Mesodermal cell (in vitro differentiated cells): ENCODE measurements at regions not wholly inside any gene's neighbourhood (a gene's known extent, or its start where the extent isn't known, plus 50 kb on each side); places are given as distances from the start of the nearest gene placed in this dataset.
"Not testable (repeated sequence)": the region's sequence is repeated elsewhere in the genome, so short reads cannot be mapped to it uniquely, and the experiment has no call there.

Source experiments
- H3K27ac ChIP-seq: 2 replicates; pipeline ENCODE4 v1.7.0; 2013; ENCODE audit warnings: mild to moderate bottlenecking, low read depth, low read length, moderate library complexity; ENCODE audit not compliant: severe bottlenecking
- H3K36me3 ChIP-seq: 2 replicates; pipeline ENCODE4 v1.7.1; 2013; ENCODE audit warnings: mild to moderate bottlenecking, low read length, moderate library complexity; ENCODE audit not compliant: control insufficient read depth, insufficient read depth
- H3K4me1 ChIP-seq: one replicate; pipeline ENCODE4 v1.7.1; 2013; ENCODE audit warnings: mild to moderate bottlenecking, low read length; ENCODE audit not compliant: insufficient read depth, control insufficient read depth, poor library complexity, severe bottlenecking
- H3K4me3 ChIP-seq: 2 replicates; pipeline ENCODE4 v1.7.0; 2013; ENCODE audit warnings: low read length, control low read depth, mild to moderate bottlenecking; ENCODE audit not compliant: insufficient read depth, poor library complexity, severe bottlenecking; ENCODE audit errors: extremely low read depth
- H3K9me3 ChIP-seq: 2 replicates; pipeline ENCODE4 v1.7.1; 2013; ENCODE audit warnings: mild to moderate bottlenecking, low read length, moderate library complexity; ENCODE audit not compliant: control insufficient read depth
- WGBS, 2 experiments: methylation state at CpG; one replicate each; pipeline ENCODE4 v1.1.5; 2013; ENCODE audit warnings: missing lambda C conversion rate in 2 of 2; ENCODE audit not compliant: insufficient coverage in 2 of 2; 5-methylcytosine and 5-hydroxymethylcytosine counted together

DNA sequence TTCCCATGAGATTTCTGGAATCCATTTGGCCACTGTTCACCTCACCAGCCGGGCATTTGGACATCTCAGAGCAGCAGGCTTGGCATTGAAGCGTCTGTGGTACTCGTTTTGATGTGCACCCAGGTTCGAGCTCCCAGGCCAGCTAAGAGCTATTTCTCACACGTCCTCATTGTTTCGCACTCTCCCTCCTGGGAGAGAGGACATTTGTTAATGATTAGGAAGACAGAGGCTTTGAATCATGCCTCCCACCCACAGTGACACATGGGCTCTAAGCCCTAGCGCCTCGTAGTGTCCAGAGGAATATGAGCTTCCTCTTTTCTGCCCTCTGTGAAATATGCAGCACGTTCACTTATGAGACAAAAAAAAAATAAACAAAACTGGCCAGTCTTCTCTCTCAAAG lies 361.8 kb downstream of the RND3 start:
- WGBS, 2 experiments, result 78 to 84% methylated on average over 4 to 7 of the region's 9 CpGs
- Histone ChIP-seq H3K4me3 (no peak overlapping the region), H3K9me3 (no peaks in the 10 kb centered on the region), H3K4me1 (peaks cover 10% of the 10 kb centered on the region), H3K27ac (no peak overlapping the region), H3K36me3 (no peaks in the 10 kb centered on the region)

DNA sequence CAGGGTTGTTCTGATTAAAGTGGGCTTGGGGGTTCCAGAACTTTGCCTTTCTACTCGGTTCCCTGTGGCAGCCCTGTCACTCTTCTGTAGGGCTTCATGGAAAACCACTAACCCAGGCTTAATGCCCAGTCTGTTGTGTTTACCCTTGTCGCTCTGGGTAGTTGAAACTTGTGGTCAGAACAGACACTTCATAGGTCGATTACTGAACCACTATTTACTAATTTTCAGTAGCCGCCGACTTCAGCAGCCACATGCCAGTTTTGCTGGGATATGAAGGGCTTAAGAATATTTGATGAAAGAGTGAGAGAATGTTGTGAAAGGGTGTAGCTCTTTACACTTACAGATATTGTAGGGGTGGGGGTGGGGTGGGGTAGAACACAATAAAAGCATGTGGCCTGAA lies 362.3 kb downstream of the RND3 start:
- Histone ChIP-seq H3K36me3 (no peaks in the 10 kb centered on the region), H3K9me3 (no peaks in the 10 kb centered on the region), H3K4me3 (no peak overlapping the region), H3K27ac (no peak overlapping the region), H3K4me1 (peaks cover 10% of the 10 kb centered on the region)
- 92 to 100% methylated on average over 1 to 3 of the region's 5 CpGs for WGBS, 2 experiments

DNA sequence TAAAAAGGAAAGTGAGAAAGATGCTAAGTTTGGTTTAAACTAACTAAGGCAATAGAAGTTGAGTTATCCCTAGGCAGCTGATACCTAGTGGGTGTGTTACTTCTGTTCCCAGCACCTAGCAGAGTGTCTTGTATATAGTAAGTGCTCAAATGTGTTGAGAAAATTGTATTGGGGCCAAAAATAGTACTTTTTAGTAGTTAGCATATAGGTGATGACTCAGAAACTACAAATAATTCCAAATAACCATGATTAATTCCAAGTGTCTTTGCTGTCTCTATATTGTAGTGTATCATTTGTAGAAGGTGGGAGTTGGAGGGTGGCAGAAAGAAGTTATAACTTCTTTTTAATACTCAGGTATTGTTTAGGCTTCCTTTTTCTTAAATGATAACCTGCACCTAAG lies 362.7 kb downstream of the RND3 start:
- Histone ChIP-seq H3K4me1 (peaks cover 10% of the 10 kb centered on the region), H3K4me3 (no peak overlapping the region), H3K27ac (no peak overlapping the region), H3K9me3 (no peaks in the 10 kb centered on the region), H3K36me3 (no peaks in the 10 kb centered on the region)

DNA sequence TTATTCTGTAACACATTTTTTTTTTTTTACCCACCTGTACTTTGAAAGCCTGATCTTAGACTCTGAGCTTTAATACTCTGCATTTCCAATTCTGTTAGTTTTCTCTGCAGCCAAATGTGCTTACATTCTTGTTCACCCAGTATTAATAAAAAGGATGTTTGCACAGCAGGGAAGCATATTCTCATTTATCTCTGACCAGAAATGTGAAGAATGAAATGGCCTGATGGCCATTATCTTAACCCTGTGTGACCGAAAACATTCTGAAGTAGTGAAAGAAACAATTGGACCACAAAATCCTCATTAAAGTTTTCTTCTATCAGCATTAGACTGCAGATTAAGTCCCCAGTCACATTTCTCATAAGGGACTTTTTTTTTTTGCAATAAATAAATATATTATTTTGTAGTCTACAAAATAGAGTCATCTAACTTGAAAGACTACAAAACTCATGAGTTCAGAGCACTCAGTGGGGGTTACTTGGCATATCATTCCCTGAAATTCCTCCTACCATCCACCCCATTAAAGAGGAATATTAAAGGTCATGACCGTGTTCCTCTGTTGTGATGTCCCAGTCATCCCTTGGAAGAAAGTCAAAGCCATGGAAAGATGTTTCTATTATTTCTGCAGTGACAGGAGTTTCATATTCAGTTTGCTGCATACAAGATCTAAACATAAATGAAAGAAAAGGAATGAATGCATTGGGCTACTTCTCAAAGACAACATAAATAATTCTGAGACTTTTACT lies 364.4 kb downstream of the RND3 start:
- H3K4me1 ChIP-seq, result peaks cover 10% of the 10 kb centered on the region
- WGBS, 2 experiments, result no CpG with 5 or more reads among the region's 2 CpGs
- H3K4me3 ChIP-seq, result no peak overlapping the region
- H3K36me3 ChIP-seq, result no peaks in the 10 kb centered on the region
- no peak overlapping the region for H3K27ac ChIP-seq
- H3K9me3 ChIP-seq, result no peaks in the 10 kb centered on the region

DNA sequence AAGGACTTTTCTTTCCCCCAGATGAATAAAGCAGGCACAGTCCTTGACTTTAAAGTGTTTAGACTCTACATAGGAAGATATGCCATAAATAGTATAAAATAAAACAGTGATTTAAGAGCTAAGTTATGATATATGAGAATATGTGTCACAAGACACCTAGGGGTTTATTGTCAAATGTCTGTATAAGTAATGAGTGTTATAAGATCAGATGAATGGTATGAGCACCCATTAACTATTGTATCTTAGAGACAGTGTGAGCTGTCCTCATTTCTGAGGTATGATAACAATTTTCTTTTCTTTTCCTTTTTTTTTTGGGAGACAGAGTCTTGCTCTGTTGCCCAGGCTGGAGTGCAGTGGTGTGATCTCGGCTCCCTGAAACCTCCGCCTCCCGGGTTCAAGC lies 365.3 kb downstream of the RND3 start:
- Histone ChIP-seq H3K36me3 (no peaks in the 10 kb centered on the region), H3K27ac (no peak overlapping the region), H3K4me1 (peaks cover 8% of the 10 kb centered on the region), H3K4me3 (no peak overlapping the region), H3K9me3 (no peaks in the 10 kb centered on the region)
- 96% methylated on average over 3 of the region's 3 CpGs; no CpG with 5 or more reads in 1 of the 2 experiments for WGBS, 2 experiments

DNA sequence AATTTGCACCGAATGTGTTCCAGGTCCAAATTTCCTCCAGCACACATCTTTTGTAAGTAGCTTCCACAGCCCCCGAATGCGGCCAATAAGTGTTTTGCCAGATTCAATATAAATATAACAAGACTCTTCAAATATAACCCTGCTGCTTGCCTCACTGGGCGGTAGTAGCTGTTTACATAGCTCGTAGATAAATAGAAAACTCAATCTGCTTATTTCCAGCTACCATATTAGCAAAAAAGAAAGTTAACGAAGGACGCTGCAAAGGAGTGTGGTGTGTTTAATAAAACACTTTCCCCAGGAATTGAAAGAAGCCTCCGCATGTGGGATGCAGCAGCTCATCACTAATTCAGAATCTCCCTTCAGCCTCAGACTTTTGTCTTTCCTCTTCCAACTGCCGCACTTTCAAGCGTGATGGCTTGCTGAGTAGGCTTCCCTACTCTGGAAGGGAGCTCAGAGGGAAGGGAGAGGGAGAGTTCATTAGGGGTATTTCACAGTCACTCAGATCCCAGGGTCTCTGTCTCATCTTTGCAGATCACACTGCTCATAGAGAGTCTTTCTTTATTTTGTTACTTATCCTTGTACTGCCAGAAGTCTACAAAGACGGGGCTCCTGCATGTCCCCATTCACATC lies 367.0 kb downstream of the RND3 start:
- no peaks in the 10 kb centered on the region for H3K9me3 ChIP-seq
- peaks cover 3% of the 10 kb centered on the region for H3K4me1 ChIP-seq
- H3K4me3 ChIP-seq, result no peak overlapping the region
- no peaks in the 10 kb centered on the region for H3K36me3 ChIP-seq
- WGBS, 2 experiments, result 51 to 84% methylated on average over 4 to 5 of the region's 11 CpGs
- H3K27ac ChIP-seq, result peak overlapping the region; percentile 10

DNA sequence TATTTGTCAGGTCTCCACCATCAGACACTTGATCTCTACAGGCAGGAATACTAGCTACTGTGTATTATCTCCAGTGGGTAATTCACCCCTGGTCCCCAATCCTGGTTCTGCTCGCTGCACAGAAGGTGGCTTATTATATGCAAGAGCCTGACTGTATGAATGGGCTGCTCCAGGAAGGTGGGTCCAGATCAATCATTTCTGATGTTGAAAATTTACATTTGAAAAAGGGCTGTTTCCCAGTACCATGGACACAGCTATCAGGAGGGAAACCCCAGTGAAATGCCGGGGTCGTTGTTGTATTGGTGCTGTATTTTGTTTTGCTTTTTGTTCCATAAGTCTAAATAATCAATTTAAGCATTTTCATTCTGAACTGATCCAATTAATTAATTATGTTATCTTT lies 367.6 kb downstream of the RND3 start:
- Histone ChIP-seq H3K4me1 (no peaks in the 10 kb centered on the region), H3K4me3 (no peak overlapping the region), H3K36me3 (no peaks in the 10 kb centered on the region), H3K9me3 (no peaks in the 10 kb centered on the region), H3K27ac (no peak overlapping the region)
- WGBS, 2 experiments, result 57% methylated on average over 1 of the region's 3 CpGs; no CpG with 5 or more reads in 1 of the 2 experiments

DNA sequence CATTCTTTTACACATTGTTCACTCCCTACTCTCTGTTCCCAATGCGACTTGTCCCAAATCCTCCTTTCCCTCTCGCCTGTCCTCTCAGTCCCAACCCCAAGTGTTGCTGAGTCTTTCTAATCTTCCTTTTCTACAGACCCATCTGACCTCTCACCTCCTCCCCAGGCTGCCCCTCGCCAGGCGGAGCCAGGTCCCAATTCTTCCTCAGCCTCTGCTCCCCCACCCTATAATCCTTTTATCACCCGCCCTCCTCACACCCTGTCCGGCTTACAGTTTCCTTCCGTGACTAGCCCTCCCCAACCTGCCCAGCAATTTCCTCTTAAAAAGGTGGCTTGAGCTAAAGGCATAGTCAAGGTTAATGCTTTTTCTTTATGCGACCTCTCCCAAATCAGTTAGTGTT lies 373.4 kb downstream of the RND3 start:
- H3K9me3 ChIP-seq, H3K4me1 ChIP-seq, H3K4me3 ChIP-seq, H3K36me3 ChIP-seq, H3K27ac ChIP-seq: not testable (repeated sequence)
- WGBS, 2 experiments, result 67 to 86% methylated on average over 4 to 6 of the region's 8 CpGs

DNA sequence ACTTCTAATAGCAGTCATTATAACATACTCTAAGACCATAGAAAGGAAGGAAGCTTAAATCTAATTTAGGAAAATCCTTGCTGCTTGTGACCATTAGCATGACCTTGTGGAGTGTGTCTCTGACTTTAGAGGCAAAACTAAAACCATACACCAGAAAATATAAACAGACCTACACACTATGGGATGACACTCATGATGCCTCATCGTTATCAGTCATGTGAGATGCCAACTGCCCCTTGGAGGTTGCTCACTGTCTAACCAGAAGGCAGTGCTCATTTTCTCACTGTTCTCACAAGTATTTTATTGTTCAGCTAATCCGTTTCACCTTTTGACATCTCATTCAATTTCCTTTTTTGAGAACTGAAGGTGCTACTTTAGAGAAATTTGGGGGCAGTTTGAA lies 376.9 kb downstream of the RND3 start:
- H3K9me3 ChIP-seq, result no peaks in the 10 kb centered on the region
- 85 to 91% methylated on average over 1 of the region's 2 CpGs for WGBS, 2 experiments
- H3K4me3 ChIP-seq, result no peak overlapping the region
- no peak overlapping the region for H3K27ac ChIP-seq
- H3K36me3 ChIP-seq, result no peaks in the 10 kb centered on the region
- H3K4me1 ChIP-seq, result no peaks in the 10 kb centered on the region

DNA sequence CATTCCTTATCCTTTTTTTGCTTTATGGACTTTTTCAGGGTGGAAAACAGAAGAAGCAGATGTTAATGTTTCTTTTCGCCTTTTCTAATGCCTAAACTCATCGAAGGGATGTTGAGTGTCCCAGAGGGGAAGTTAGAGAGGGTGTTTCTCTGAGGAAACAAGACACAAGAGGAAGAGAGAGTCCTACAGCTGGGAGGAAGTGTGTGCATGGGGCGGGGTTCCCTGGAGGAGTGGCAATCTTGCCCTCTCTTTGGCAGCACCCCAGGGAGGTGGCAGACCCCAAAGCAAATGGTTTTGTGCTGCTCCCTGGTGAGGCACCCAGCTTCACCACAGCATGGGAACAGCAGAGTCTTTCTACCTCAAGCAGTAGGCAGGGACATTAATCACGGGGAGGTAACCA lies 377.6 kb downstream of the RND3 start:
- no peaks in the 10 kb centered on the region for H3K4me1 ChIP-seq
- H3K36me3 ChIP-seq, result no peaks in the 10 kb centered on the region
- 100% methylated on average over 2 to 3 of the region's 4 CpGs for WGBS, 2 experiments
- no peak overlapping the region for H3K27ac ChIP-seq
- no peaks in the 10 kb centered on the region for H3K9me3 ChIP-seq
- H3K4me3 ChIP-seq, result no peak overlapping the region

DNA sequence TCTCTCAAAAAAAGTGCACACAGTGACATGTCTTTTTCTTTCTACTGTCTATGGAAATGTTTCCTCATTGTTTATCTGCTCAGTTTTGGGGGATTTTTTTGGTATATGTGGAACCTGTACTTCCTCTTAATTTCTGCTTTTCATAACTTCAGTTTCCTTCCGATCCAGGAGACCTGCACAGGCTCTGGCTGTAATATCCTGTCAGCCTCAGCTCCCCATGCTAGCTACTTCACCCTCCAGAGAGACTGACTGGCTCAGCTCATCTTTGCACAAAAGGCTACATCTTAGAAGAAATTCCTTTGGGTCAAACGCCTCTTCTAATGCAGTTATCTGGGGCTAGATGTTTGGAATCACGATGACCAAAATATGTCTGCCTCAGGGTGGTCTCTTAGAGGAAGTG lies 378.4 kb downstream of the RND3 start:
- H3K27ac ChIP-seq, result no peak overlapping the region
- WGBS, 2 experiments, result 97 to 100% methylated on average over 1 to 3 of the region's 3 CpGs
- H3K4me3 ChIP-seq, result no peak overlapping the region
- H3K4me1 ChIP-seq, result no peaks in the 10 kb centered on the region
- no peaks in the 10 kb centered on the region for H3K9me3 ChIP-seq
- H3K36me3 ChIP-seq, result no peaks in the 10 kb centered on the region
